KG1 (cell line): ENCODE measurements at regions not wholly inside any gene's neighbourhood (a gene's known extent, or its start where the extent isn't known, plus 50 kb on each side); places are given as distances from the start of the nearest gene placed in this dataset.
"Not testable (repeated sequence)": the region's sequence is repeated elsewhere in the genome, so short reads cannot be mapped to it uniquely, and the experiment has no call there.

Experiments
- DNase-seq: peaks from one replicate; lab custom pipeline; 2025; lab: John Stamatoyannopoulos, UW

- DNase-seq, result no peak
Observed at GRCh38 chr2:16103614-16104314, 163.4 kb downstream of the MYCN start.

- no peak for DNase-seq
Observed at GRCh38 chr2:16102976-16103380, 162.6 kb downstream of the MYCN start.

- no peak for DNase-seq
Observed at GRCh38 chr2:16102358-16102975, 162.1 kb downstream of the MYCN start.

GRCh38 chr2:16101196-16101595 is 160.8 kb downstream of the MYCN start:
- no peak for DNase-seq

- DNase-seq, result no peak
Observed at GRCh38 chr2:16100006-16100405, 159.7 kb downstream of the MYCN start.

GRCh38 chr2:16099326-16099725 is 159.0 kb downstream of the MYCN start:
- DNase-seq, result no peak

- no peak for DNase-seq
Observed at GRCh38 chr2:16096962-16097361, 156.6 kb downstream of the MYCN start.

- not testable (repeated sequence) for DNase-seq
Observed at GRCh38 chr2:16095483-16095882, 155.1 kb downstream of the MYCN start.

GRCh38 chr2:16094811-16095210 is 154.5 kb downstream of the MYCN start:
- no peak for DNase-seq

GRCh38 chr2:16093639-16094529 is 153.5 kb downstream of the MYCN start:
- no peak for DNase-seq

GRCh38 chr2:16092861-16093638 is 152.7 kb downstream of the MYCN start:
- no peak for DNase-seq

- no peak for DNase-seq
Observed at GRCh38 chr2:16091576-16092282, 151.4 kb downstream of the MYCN start.

- DNase-seq, result no peak
Observed at GRCh38 chr2:16090650-16091575, 150.6 kb downstream of the MYCN start.

- not testable (repeated sequence) for DNase-seq
Observed at GRCh38 chr2:16089491-16089890, 149.1 kb downstream of the MYCN start.

GRCh38 chr2:16088802-16089112 is 148.4 kb downstream of the MYCN start:
- DNase-seq, result no peak

- DNase-seq, result no peak
Observed at GRCh38 chr2:16088035-16088801, 147.9 kb downstream of the MYCN start.

GRCh38 chr2:16086136-16086535 is 145.8 kb downstream of the MYCN start:
- not testable (repeated sequence) for DNase-seq

- no peak for DNase-seq
Observed at GRCh38 chr2:16085073-16085472, 144.7 kb downstream of the MYCN start.

- DNase-seq, result no peak
Observed at GRCh38 chr2:16084274-16084673, 143.9 kb downstream of the MYCN start.

GRCh38 chr2:16082276-16082675 is 141.9 kb downstream of the MYCN start:
- DNase-seq, result no peak
